ENCODE measurements at regions not wholly inside any gene's neighbourhood (a gene's known extent, or its start where the extent isn't known, plus 50 kb on each side); places are given as distances from the start of the nearest gene placed in this dataset.

GRCh38 chr16:60902114-60902513, 1134.1 kb downstream of the CDH8 start:
- no peaks in the 10 kb centered on the region for H3K4me1 ChIP-seq (replicated peaks in 1 of 2; ENCODE audit: control insufficient read depth in 2 of 2, insufficient read depth in 2 of 2, low read length in 2 of 2)
- H3K9me3 ChIP-seq (replicated peaks; ENCODE audit: control insufficient read depth, insufficient read depth, low read depth, low read length): 0 out of 2 replicates have a peak, but pooled peaks cover 1% of the 10 kb centered on the region
- POLR2A ChIA-PET: no interaction called here
- intact Hi-C loops (cut with micrococcal nuclease): no loop called here
- H3K4me2 ChIP-seq (ENCODE audit: insufficient read depth, low read length): no peak overlapping the region
- H4K20me1 ChIP-seq (replicated peaks; ENCODE audit: control insufficient read depth, insufficient read depth, low read length): no peaks in the 10 kb centered on the region
- no peak overlapping the region for H3K4me3 ChIP-seq
- DNase-seq (ENCODE audit: extremely low read depth in 1 of 4, low spot score in 3 of 4) (no peak), FAIRE-seq (no peak), ATAC-seq (no peak)
- CTCF ChIA-PET (ENCODE audit: low intra/inter-chr PET ratio): no interaction called here
- H3K36me3 ChIP-seq (ENCODE audit: control insufficient read depth, insufficient read depth, low read length): no peaks in the 10 kb centered on the region
- no peak overlapping the region for H2AFZ ChIP-seq (ENCODE audit: low read depth, low read length)
- no peak overlapping the region for H3K27ac ChIP-seq (ENCODE audit: extremely low read depth, low read depth, low read length)
- in situ Hi-C loops (cut with MboI): no loop called here
- WGBS (ENCODE audit: insufficient coverage, low coverage, missing lambda C conversion rate): 5% methylated on average over 4 of the region's 4 CpGs
- no TSS peak for BruUV-seq (replicated peaks)
- H3K27me3 ChIP-seq (ENCODE audit: control insufficient read depth in 2 of 2, insufficient read depth in 2 of 2, low read length in 2 of 2): no peaks in the 10 kb centered on the region
- no peak overlapping the region for H3K9ac ChIP-seq (ENCODE audit: insufficient read depth in 1 of 2, low read depth in 2 of 2, low read length in 2 of 2)
- no peaks in the 10 kb centered on the region for H3K9me1 ChIP-seq (ENCODE audit: control insufficient read depth, insufficient read depth, low read length)
- no peaks in the 10 kb centered on the region for H3K79me2 ChIP-seq (ENCODE audit: control insufficient read depth, insufficient read depth, low read length)
- TF ChIP-seq DACH1 (IDR thresholded peaks at IDR 0.05; ENCODE audit: partially characterized antibody) (no peak), PHF21A (IDR thresholded peaks at IDR 0.05; ENCODE audit: borderline replicate concordance, low read depth) (no peak), SMAD2 (IDR thresholded peaks at IDR 0.05; ENCODE audit: low read depth, low read length) (no peak), YY1 (IDR thresholded peaks at IDR 0.05; ENCODE audit: borderline replicate concordance in 1 of 3, control insufficient read depth in 1 of 3, extremely low read depth in 1 of 3, insufficient read depth in 3 of 3, insufficient read length in 1 of 3, insufficient replicate concordance in 2 of 3, low read depth in 1 of 3, low read length in 2 of 3) (no peak), SIRT6 (IDR thresholded peaks at IDR 0.05; ENCODE audit: low read depth, low read length) (no peak), CREBBP (IDR thresholded peaks at IDR 0.05; ENCODE audit: low read depth, low read length) (no peak), CLOCK (CRISPR knock-in tag; IDR thresholded peaks at IDR 0.05; ENCODE audit: borderline replicate concordance) (no peak), FOXJ2 (tag; IDR thresholded peaks at IDR 0.05) (no peak), ELF4 (CRISPR knock-in tag; IDR thresholded peaks at IDR 0.05) (no peak)
- TF ChIP-seq, protein P1, sequence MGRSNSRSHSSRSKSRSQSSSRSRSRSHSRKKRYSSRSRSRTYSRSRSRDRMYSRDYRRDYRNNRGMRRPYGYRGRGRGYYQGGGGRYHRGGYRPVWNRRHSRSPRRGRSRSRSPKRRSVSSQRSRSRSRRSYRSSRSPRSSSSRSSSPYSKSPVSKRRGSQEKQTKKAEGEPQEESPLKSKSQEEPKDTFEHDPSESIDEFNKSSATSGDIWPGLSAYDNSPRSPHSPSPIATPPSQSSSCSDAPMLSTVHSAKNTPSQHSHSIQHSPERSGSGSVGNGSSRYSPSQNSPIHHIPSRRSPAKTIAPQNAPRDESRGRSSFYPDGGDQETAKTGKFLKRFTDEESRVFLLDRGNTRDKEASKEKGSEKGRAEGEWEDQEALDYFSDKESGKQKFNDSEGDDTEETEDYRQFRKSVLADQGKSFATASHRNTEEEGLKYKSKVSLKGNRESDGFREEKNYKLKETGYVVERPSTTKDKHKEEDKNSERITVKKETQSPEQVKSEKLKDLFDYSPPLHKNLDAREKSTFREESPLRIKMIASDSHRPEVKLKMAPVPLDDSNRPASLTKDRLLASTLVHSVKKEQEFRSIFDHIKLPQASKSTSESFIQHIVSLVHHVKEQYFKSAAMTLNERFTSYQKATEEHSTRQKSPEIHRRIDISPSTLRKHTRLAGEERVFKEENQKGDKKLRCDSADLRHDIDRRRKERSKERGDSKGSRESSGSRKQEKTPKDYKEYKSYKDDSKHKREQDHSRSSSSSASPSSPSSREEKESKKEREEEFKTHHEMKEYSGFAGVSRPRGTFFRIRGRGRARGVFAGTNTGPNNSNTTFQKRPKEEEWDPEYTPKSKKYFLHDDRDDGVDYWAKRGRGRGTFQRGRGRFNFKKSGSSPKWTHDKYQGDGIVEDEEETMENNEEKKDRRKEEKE (IDR thresholded peaks at IDR 0.05; ENCODE audit: borderline replicate concordance in 1 of 2, control insufficient read depth in 1 of 2, low read depth in 2 of 2, low read length in 1 of 2): no peak
- TF ChIP-seq, protein P2, sequence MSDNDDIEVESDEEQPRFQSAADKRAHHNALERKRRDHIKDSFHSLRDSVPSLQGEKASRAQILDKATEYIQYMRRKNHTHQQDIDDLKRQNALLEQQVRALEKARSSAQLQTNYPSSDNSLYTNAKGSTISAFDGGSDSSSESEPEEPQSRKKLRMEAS (CRISPR knock-in tag; IDR thresholded peaks at IDR 0.05): no peak
- TF ChIP-seq, protein P3, sequence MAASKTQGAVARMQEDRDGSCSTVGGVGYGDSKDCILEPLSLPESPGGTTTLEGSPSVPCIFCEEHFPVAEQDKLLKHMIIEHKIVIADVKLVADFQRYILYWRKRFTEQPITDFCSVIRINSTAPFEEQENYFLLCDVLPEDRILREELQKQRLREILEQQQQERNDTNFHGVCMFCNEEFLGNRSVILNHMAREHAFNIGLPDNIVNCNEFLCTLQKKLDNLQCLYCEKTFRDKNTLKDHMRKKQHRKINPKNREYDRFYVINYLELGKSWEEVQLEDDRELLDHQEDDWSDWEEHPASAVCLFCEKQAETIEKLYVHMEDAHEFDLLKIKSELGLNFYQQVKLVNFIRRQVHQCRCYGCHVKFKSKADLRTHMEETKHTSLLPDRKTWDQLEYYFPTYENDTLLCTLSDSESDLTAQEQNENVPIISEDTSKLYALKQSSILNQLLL (CRISPR knock-in tag; IDR thresholded peaks at IDR 0.05; ENCODE audit: borderline replicate concordance): no peak
